Type B pancreatic cell (in vitro differentiated cells): ENCODE measurements at regions not wholly inside any gene's neighbourhood (a gene's known extent, or its start where the extent isn't known, plus 50 kb on each side); places are given as distances from the start of the nearest gene placed in this dataset.

Experiments
- DNase-seq: peaks from one replicate; pipeline ENCODE4 v3.0.0; 2021; ENCODE audit warnings: mixed read lengths; ENCODE audit not compliant: unreplicated experiment; ENCODE audit errors: extremely low spot score
- H3K27ac Mint-ChIP-seq: 2 replicates; pipeline ENCODE4 v1.8.0; 2021; ENCODE audit warnings: mild to moderate bottlenecking, mixed read lengths
- H3K27me3 Mint-ChIP-seq: 2 replicates; pipeline ENCODE4 v1.8.0; 2021; ENCODE audit warnings: mixed read lengths
- H3K36me3 Mint-ChIP-seq: 2 replicates; pipeline ENCODE4 v1.8.0; 2021; ENCODE audit warnings: mixed read lengths
- H3K4me1 Mint-ChIP-seq: one replicate; pipeline ENCODE4 v1.8.0; 2021; ENCODE audit warnings: mixed read lengths; ENCODE audit not compliant: unreplicated experiment
- H3K4me3 Mint-ChIP-seq: 2 replicates; pipeline ENCODE4 v1.8.0; 2021; ENCODE audit warnings: mild to moderate bottlenecking, mixed read lengths
- H3K9me3 Mint-ChIP-seq: 2 replicates; pipeline ENCODE4 v1.8.0; 2021; ENCODE audit warnings: mixed read lengths
- TF ChIP-seq, protein P1 (sequence below): fragments of 200-600 bp; sonication (generic); conservative IDR thresholded peaks from 2 replicates; pipeline ENCODE4 v1.5.0; 2021; ENCODE audit warnings: antibody characterized with exemption, mild to moderate bottlenecking

DNA sequence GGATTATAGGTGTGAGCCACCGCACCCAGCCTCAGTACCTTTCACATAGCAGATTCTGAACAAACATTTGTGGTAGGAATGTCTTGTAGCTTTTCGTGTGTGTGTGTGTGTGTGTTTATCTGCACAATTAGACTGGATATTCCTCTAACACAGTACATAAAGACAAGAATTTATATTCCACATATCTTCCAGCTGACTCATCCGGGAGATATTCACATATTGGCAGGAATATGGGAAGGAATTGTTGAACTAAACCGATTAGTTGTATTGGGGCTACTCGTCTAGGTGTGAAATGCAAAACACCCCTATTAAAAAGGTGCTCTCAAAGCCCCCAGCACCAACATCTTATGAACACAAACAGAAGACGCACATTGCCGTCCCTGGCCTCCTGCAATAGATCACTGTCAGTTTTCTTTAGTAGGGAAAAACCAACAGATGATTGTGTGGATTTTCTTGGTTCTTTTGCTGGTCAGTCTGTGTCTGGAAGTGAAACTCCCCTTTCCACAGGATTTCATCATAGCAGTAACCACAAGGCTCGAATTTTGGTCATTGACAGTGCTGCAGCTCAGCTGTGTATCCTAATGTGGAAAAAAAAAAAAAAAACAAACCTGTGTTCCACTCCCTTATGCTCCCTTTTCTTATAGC lies 208.5 kb upstream of the ACVR2A start:
- H3K4me3 Mint-ChIP-seq = peak overlapping the region; percentile 59
- H3K9me3 Mint-ChIP-seq = no peaks in the 10 kb centered on the region
- peak overlapping the region; percentile 89 for H3K27ac Mint-ChIP-seq
- H3K27me3 Mint-ChIP-seq = peaks cover 4% of the 10 kb centered on the region
- no peak for DNase-seq
- no peaks in the 10 kb centered on the region for H3K36me3 Mint-ChIP-seq
- TF ChIP-seq, protein P1, sequence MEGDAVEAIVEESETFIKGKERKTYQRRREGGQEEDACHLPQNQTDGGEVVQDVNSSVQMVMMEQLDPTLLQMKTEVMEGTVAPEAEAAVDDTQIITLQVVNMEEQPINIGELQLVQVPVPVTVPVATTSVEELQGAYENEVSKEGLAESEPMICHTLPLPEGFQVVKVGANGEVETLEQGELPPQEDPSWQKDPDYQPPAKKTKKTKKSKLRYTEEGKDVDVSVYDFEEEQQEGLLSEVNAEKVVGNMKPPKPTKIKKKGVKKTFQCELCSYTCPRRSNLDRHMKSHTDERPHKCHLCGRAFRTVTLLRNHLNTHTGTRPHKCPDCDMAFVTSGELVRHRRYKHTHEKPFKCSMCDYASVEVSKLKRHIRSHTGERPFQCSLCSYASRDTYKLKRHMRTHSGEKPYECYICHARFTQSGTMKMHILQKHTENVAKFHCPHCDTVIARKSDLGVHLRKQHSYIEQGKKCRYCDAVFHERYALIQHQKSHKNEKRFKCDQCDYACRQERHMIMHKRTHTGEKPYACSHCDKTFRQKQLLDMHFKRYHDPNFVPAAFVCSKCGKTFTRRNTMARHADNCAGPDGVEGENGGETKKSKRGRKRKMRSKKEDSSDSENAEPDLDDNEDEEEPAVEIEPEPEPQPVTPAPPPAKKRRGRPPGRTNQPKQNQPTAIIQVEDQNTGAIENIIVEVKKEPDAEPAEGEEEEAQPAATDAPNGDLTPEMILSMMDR = no peak
- peaks cover 18% of the 10 kb centered on the region for H3K4me1 Mint-ChIP-seq

DNA sequence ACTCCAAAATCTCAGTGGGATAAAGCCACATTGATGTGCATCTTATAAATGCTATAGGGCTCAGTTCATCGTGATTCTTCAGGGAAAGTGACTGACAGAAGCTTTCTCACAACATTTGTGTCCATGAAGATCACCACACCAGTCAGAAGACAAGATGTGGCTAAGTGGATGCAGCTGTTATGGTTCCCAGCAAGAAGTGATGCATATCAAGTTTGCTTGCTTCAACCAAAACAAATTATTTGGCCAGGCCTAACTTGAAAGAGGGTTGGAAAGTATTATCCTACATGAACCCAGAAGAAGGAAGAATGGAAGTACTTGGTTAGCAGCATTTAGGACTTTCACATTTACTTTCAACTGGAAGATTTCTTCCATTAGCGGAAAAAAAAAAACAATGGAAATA lies 210.0 kb upstream of the ACVR2A start:
- Mint-ChIP-seq H3K27ac (no peak overlapping the region), H3K4me1 (peaks cover 19% of the 10 kb centered on the region), H3K27me3 (peaks cover 4% of the 10 kb centered on the region), H3K9me3 (no peaks in the 10 kb centered on the region), H3K36me3 (no peaks in the 10 kb centered on the region), H3K4me3 (no peak overlapping the region)
- TF ChIP-seq, protein P1 = no peak
- no peak for DNase-seq

DNA sequence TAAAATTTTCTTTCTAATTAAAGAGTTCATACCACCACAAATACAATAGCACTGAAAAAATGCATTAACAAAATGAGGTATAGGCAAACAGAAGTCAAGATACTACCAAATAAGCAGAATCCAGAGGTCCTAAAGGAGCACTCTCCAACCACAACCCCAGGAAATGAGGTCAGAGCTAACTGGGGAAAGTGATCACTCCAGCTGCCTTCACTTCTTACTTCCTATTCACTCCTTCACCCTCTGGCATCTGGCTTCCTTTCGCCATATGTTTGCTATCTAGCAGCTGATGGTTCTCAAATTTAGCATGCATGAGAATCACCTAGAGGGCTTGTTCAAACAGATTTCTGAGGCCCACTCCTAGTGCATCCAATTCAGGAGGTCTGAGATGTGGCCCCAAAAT lies 212.6 kb upstream of the ACVR2A start:
- TF ChIP-seq, protein P1 = no peak
- Mint-ChIP-seq H3K4me3 (no peak overlapping the region), H3K4me1 (peaks cover 19% of the 10 kb centered on the region), H3K36me3 (no peaks in the 10 kb centered on the region), H3K27me3 (no peaks in the 10 kb centered on the region), H3K27ac (no peak overlapping the region), H3K9me3 (no peaks in the 10 kb centered on the region)
- DNase-seq = no peak

DNA sequence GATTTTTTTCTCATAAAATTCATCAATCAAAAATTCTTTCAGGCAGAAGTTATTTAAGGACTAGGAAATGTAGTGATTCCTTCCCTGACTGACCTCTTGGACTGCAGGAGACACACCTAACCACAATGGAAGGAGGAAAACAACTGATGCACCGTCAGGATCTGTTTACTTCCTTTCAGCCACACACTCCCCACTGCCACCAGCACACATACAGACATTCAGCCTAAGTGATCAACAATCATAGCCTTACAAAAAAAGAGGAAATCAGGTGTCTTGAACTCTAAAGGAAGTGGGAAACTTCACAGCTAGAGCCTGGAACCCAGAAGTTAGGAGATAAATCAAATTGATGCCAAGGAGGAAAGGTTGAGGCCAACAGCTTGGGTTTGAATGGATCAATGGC lies 213.5 kb upstream of the ACVR2A start:
- Mint-ChIP-seq H3K27ac (no peak overlapping the region), H3K36me3 (no peaks in the 10 kb centered on the region), H3K4me1 (peaks cover 13% of the 10 kb centered on the region), H3K9me3 (no peaks in the 10 kb centered on the region), H3K4me3 (no peak overlapping the region), H3K27me3 (no peaks in the 10 kb centered on the region)
- no peak for DNase-seq
- TF ChIP-seq, protein P1 = no peak

- Mint-ChIP-seq H3K9me3 (no peaks in the 10 kb centered on the region), H3K4me1 (peaks cover 11% of the 10 kb centered on the region), H3K4me3 (no peak overlapping the region), H3K27me3 (no peaks in the 10 kb centered on the region), H3K36me3 (no peaks in the 10 kb centered on the region), H3K27ac (no peak overlapping the region)
- no peak for DNase-seq
- TF ChIP-seq, protein P1 = no peak
Observed at GRCh38 chr2:147630585-147630984, 214.2 kb upstream of the ACVR2A start.

GRCh38 chr2:147628971-147629421 lies 215.8 kb upstream of the ACVR2A start:
- no peaks in the 10 kb centered on the region for H3K36me3 Mint-ChIP-seq
- peaks cover 9% of the 10 kb centered on the region for H3K4me1 Mint-ChIP-seq
- H3K9me3 Mint-ChIP-seq = no peaks in the 10 kb centered on the region
- TF ChIP-seq, protein P1 = no peak
- H3K4me3 Mint-ChIP-seq = no peak overlapping the region
- no peaks in the 10 kb centered on the region for H3K27me3 Mint-ChIP-seq
- no peak overlapping the region for H3K27ac Mint-ChIP-seq
- no peak for DNase-seq
